Stimulated activated CD4-positive, alpha-beta T cell treated with anti-CD3 and anti-CD28 coated beads, Interleukin-15, amount 100 ng/mL, for 1 hour (primary cell): ENCODE measurements at regions not wholly inside any gene's neighbourhood (a gene's known extent, or its start where the extent isn't known, plus 50 kb on each side); places are given as distances from the start of the nearest gene placed in this dataset.

Experiments used
- DNase-seq, 2 donors: peaks; one replicate each; pipeline ENCODE4 v3.0.0-alpha.2; 2020; ENCODE audit warnings: low read depth in 1 of 2, low spot score in 1 of 2

- DNase-seq: no peak
Measured at GRCh38 chr14:98752660-98753059, 519.3 kb downstream of the BCL11B start.

GRCh38 chr14:98754343-98755020, 517.5 kb downstream of the BCL11B start:
- no peak for DNase-seq

- no peak for DNase-seq
Measured at GRCh38 chr14:98756749-98757148, 515.2 kb downstream of the BCL11B start.

- DNase-seq: no peak
Measured at GRCh38 chr14:98758440-98758839, 513.6 kb downstream of the BCL11B start.

- DNase-seq: no peak
Measured at GRCh38 chr14:98761993-98762392, 510.0 kb downstream of the BCL11B start.

GRCh38 chr14:98766818-98767217, 505.2 kb downstream of the BCL11B start:
- DNase-seq: no peak

GRCh38 chr14:98769326-98769725, 502.7 kb downstream of the BCL11B start:
- no peak for DNase-seq

GRCh38 chr14:98770151-98770550, 501.8 kb downstream of the BCL11B start:
- no peak for DNase-seq

- DNase-seq: no peak
Measured at GRCh38 chr14:98773814-98774213, 498.2 kb downstream of the BCL11B start.

- no peak for DNase-seq
Measured at GRCh38 chr14:98775892-98776291, 496.1 kb downstream of the BCL11B start.

- no peak for DNase-seq
Measured at GRCh38 chr14:98782062-98782461, 489.9 kb downstream of the BCL11B start.

GRCh38 chr14:98785578-98785977, 486.4 kb downstream of the BCL11B start:
- no peak for DNase-seq

GRCh38 chr14:98786456-98786855, 485.5 kb downstream of the BCL11B start:
- no peak for DNase-seq

- no peak for DNase-seq
Measured at GRCh38 chr14:98791661-98792060, 480.3 kb downstream of the BCL11B start.

- no peak for DNase-seq
Measured at GRCh38 chr14:98792171-98792570, 479.8 kb downstream of the BCL11B start.

GRCh38 chr14:98798099-98798498, 473.9 kb downstream of the BCL11B start:
- no peak for DNase-seq

- DNase-seq: no peak
Measured at GRCh38 chr14:98799891-98800290, 472.1 kb downstream of the BCL11B start.

- no peak for DNase-seq
Measured at GRCh38 chr14:98802044-98802443, 470.0 kb downstream of the BCL11B start.

- no peak for DNase-seq
Measured at GRCh38 chr14:98803196-98803595, 468.8 kb downstream of the BCL11B start.

GRCh38 chr14:98808494-98809407, 463.2 kb downstream of the BCL11B start:
- DNase-seq: no peak

- DNase-seq: no peak
Measured at GRCh38 chr14:98816195-98816594, 455.8 kb downstream of the BCL11B start.

- no peak for DNase-seq
Measured at GRCh38 chr14:98816720-98817119, 455.3 kb downstream of the BCL11B start.
